WERI-Rb-1 (cell line): ENCODE measurements at regions not wholly inside any gene's neighbourhood (a gene's known extent, or its start where the extent isn't known, plus 50 kb on each side); places are given as distances from the start of the nearest gene placed in this dataset.
"Not testable (repeated sequence)": the region's sequence is repeated elsewhere in the genome, so short reads cannot be mapped to it uniquely, and the experiment has no call there.

Experiments used
- DNase-seq: peaks from one replicate; pipeline ENCODE4 v3.0.0-alpha.2; 2020
- H3K27ac ChIP-seq: fragments of 250-450 bp; sonication (Bioruptor Pico); 2 replicates; pipeline ENCODE4 v1.5.1; 2020; ENCODE audit warnings: mild to moderate bottlenecking, moderate library complexity
- H3K27me3 ChIP-seq: fragments of 250-450 bp; sonication (Bioruptor Pico); 2 replicates; pipeline ENCODE4 v1.5.1; 2021; ENCODE audit warnings: mild to moderate bottlenecking, low read depth, moderate library complexity; ENCODE audit not compliant: insufficient read depth, severe bottlenecking
- H3K36me3 ChIP-seq: fragments of 250-450 bp; sonication (Bioruptor Pico); 2 replicates; pipeline ENCODE4 v1.5.1; 2020; ENCODE audit warnings: mild to moderate bottlenecking, moderate library complexity
- H3K4me3 ChIP-seq: 2 replicates; pipeline ENCODE4 v1.5.1; 2011; ENCODE audit warnings: low read depth, mild to moderate bottlenecking, control low read depth, low read length
- H3K9me3 ChIP-seq: fragments of 250-450 bp; sonication (Bioruptor Pico); 2 replicates; pipeline ENCODE4 v1.5.1; 2021; ENCODE audit warnings: mild to moderate bottlenecking, moderate library complexity; ENCODE audit not compliant: severe bottlenecking
- CTCF ChIP-seq: IDR thresholded peaks from 2 replicates; pipeline ENCODE4 v1.5.1; 2011; ENCODE audit warnings: low read depth, mild to moderate bottlenecking, control low read depth, inconsistent platforms, low read length

- not testable (repeated sequence) for H3K9me3 ChIP-seq, H3K4me3 ChIP-seq, DNase-seq, H3K36me3 ChIP-seq, H3K27ac ChIP-seq, H3K27me3 ChIP-seq
These were observed 330.1 kb upstream of the AR start for GRCh38 chrX:67213686-67214085.

- no peak for TF ChIP-seq CTCF
- H3K4me3 ChIP-seq, result no peak overlapping the region
- H3K36me3 ChIP-seq, result no peaks in the 10 kb centered on the region
- DNase-seq, result no peak
- no peaks in the 10 kb centered on the region for H3K9me3 ChIP-seq
- no peak overlapping the region for H3K27ac ChIP-seq
- H3K27me3 ChIP-seq, result peaks cover 5% of the 10 kb centered on the region
These were observed 335.9 kb upstream of the AR start for GRCh38 chrX:67207912-67208311.

- Histone ChIP-seq H3K27me3 (peaks cover 5% of the 10 kb centered on the region), H3K27ac (no peak overlapping the region), H3K4me3 (no peak overlapping the region), H3K36me3 (no peaks in the 10 kb centered on the region), H3K9me3 (no peaks in the 10 kb centered on the region)
- no peak for TF ChIP-seq CTCF
- no peak for DNase-seq
These were observed 384.4 kb upstream of the AR start for GRCh38 chrX:67159437-67159836.

- no peak overlapping the region for H3K27ac ChIP-seq
- no peak overlapping the region for H3K4me3 ChIP-seq
- H3K9me3 ChIP-seq, result no peaks in the 10 kb centered on the region
- H3K36me3 ChIP-seq, result no peaks in the 10 kb centered on the region
- peaks cover 2% of the 10 kb centered on the region for H3K27me3 ChIP-seq
- no peak for DNase-seq
- no peak for TF ChIP-seq CTCF
These were observed 429.2 kb upstream of the AR start for GRCh38 chrX:67114635-67115034.

- no peak for DNase-seq
- TF ChIP-seq CTCF, result no peak
- Histone ChIP-seq H3K9me3 (no peaks in the 10 kb centered on the region), H3K27me3 (peaks cover 19% of the 10 kb centered on the region), H3K36me3 (no peaks in the 10 kb centered on the region), H3K4me3 (no peak overlapping the region), H3K27ac (no peak overlapping the region)
These were observed 438.1 kb upstream of the AR start for GRCh38 chrX:67105758-67106116.

- Histone ChIP-seq H3K9me3 (no peaks in the 10 kb centered on the region), H3K27ac (no peak overlapping the region), H3K27me3 (peaks cover 19% of the 10 kb centered on the region), H3K4me3 (no peak overlapping the region), H3K36me3 (no peaks in the 10 kb centered on the region)
- TF ChIP-seq CTCF, result no peak
- DNase-seq, result no peak
These were observed 438.7 kb upstream of the AR start for GRCh38 chrX:67104982-67105757.
